Calu3 (cell line): ENCODE measurements at regions not wholly inside any gene's neighbourhood (a gene's known extent, or its start where the extent isn't known, plus 50 kb on each side); places are given as distances from the start of the nearest gene placed in this dataset.
"Not testable (repeated sequence)": the region's sequence is repeated elsewhere in the genome, so short reads cannot be mapped to it uniquely, and the experiment has no call there.

Source experiments
- BruUV-seq: library from RNA; stranded (reverse); fragments of 400-500 nt; replicated peaks from 2 replicates; lab custom pipeline; 2021; lab: Mats Ljungman, UMichigan
- CTCF ChIA-PET: fragments of 300-600 bp; sonication (Branson Sonifier 250); formaldehyde crosslinking; loops from one replicate; lab custom pipeline; 2022; ENCODE audit warnings: antibody characterized with exemption; lab: Charles Lee
- DNase-seq: peaks from one replicate; pipeline ENCODE4 v3.0.0; 2022
- H3K27ac Mint-ChIP-seq: one replicate; pipeline ENCODE4 v1.8.0; 2022; ENCODE audit warnings: mixed read lengths; ENCODE audit not compliant: unreplicated experiment
- H3K27me3 Mint-ChIP-seq: one replicate; pipeline ENCODE4 v1.8.0; 2022; ENCODE audit warnings: mixed read lengths; ENCODE audit not compliant: unreplicated experiment
- H3K36me3 Mint-ChIP-seq: one replicate; pipeline ENCODE4 v1.8.0; 2022; ENCODE audit warnings: mild to moderate bottlenecking, moderate library complexity, mixed read lengths; ENCODE audit not compliant: insufficient read depth, unreplicated experiment
- H3K4me1 Mint-ChIP-seq: one replicate; pipeline ENCODE4 v1.8.0; 2022; ENCODE audit warnings: mild to moderate bottlenecking, low read depth, mixed read lengths; ENCODE audit not compliant: unreplicated experiment
- H3K4me3 Mint-ChIP-seq: one replicate; pipeline ENCODE4 v1.8.0; 2022; ENCODE audit warnings: mild to moderate bottlenecking, low read depth, moderate library complexity, mixed read lengths; ENCODE audit not compliant: unreplicated experiment
- H3K9me3 Mint-ChIP-seq: one replicate; pipeline ENCODE4 v1.8.0; 2022; ENCODE audit warnings: low read depth, mixed read lengths; ENCODE audit not compliant: unreplicated experiment
- intact Hi-C: fragments of 100-400 bp; cut with micrococcal nuclease; formaldehyde crosslinking; loops from one replicate; pipeline ENCODE4 v1.10.0; 2022; ENCODE audit not compliant: unreplicated experiment
- TF ChIP-seq, protein P1 (sequence below): fragments of 200-600 bp; IDR thresholded peaks from one replicate; pipeline ENCODE4 v1.8.0; 2022; ENCODE audit warnings: antibody characterized with exemption; ENCODE audit not compliant: unreplicated experiment

DNA sequence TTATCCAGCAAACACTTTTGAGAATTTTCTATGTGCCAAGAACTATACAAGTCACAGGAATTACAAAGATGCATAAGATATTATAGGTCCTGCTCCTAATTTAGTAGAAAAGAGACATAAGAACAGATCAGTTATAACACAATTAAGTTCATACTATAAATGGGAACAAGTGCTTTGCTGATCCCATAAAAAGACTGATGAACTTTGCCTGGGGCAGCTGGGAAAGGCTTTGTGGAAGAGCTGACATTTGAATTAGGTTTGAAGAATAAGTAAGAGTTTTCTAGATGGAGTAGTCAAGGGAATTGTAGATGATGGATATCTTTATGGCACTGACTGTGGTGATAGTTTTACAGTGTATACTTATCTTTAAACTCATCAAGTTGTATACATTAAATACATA is 76.5 kb downstream of the VCAM1 start:
- Mint-ChIP-seq H3K4me1 (peaks cover 8% of the 10 kb centered on the region), H3K4me3 (no peak overlapping the region), H3K27ac (no peak overlapping the region), H3K9me3 (no peaks in the 10 kb centered on the region), H3K36me3 (no peaks in the 10 kb centered on the region), H3K27me3 (no peaks in the 10 kb centered on the region)
- CTCF ChIA-PET, result interaction anchor here (1.0 kb wide), 1 partner anchor 31 kb away, joined by 3 read pairs; no protein-coding TSS in a partner anchor
- BruUV-seq, result no TSS peak
- DNase-seq, result no peak
- TF ChIP-seq, protein P1, sequence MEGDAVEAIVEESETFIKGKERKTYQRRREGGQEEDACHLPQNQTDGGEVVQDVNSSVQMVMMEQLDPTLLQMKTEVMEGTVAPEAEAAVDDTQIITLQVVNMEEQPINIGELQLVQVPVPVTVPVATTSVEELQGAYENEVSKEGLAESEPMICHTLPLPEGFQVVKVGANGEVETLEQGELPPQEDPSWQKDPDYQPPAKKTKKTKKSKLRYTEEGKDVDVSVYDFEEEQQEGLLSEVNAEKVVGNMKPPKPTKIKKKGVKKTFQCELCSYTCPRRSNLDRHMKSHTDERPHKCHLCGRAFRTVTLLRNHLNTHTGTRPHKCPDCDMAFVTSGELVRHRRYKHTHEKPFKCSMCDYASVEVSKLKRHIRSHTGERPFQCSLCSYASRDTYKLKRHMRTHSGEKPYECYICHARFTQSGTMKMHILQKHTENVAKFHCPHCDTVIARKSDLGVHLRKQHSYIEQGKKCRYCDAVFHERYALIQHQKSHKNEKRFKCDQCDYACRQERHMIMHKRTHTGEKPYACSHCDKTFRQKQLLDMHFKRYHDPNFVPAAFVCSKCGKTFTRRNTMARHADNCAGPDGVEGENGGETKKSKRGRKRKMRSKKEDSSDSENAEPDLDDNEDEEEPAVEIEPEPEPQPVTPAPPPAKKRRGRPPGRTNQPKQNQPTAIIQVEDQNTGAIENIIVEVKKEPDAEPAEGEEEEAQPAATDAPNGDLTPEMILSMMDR, result no peak
- intact Hi-C loops, result no loop called here

DNA sequence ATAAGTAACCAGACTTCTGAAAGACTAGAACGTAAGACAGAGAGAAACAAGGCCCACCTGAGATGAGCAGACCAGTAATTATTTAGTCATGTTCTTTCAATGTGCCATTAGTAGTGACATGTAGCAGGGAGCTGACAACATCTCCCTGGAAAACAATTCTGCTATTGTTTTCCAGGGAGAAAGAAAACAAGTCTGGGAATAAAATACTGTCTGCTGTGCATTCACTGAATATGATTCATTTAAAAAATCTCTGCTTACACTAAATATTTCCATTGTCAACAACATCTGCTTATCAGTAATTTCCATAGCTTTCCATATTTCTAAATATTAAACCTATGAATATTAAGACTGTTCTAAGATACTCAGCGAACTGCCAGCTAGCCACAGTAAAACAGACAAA is 80.0 kb downstream of the VCAM1 start:
- H3K36me3 Mint-ChIP-seq, result no peaks in the 10 kb centered on the region
- TF ChIP-seq, protein P1, result no peak
- intact Hi-C loops, result no loop called here
- no TSS peak for BruUV-seq
- no peak for DNase-seq
- H3K27me3 Mint-ChIP-seq, result no peaks in the 10 kb centered on the region
- peaks cover 8% of the 10 kb centered on the region for H3K4me1 Mint-ChIP-seq
- CTCF ChIA-PET, result no interaction called here
- no peak overlapping the region for H3K4me3 Mint-ChIP-seq
- H3K27ac Mint-ChIP-seq, result no peak overlapping the region
- no peaks in the 10 kb centered on the region for H3K9me3 Mint-ChIP-seq

DNA sequence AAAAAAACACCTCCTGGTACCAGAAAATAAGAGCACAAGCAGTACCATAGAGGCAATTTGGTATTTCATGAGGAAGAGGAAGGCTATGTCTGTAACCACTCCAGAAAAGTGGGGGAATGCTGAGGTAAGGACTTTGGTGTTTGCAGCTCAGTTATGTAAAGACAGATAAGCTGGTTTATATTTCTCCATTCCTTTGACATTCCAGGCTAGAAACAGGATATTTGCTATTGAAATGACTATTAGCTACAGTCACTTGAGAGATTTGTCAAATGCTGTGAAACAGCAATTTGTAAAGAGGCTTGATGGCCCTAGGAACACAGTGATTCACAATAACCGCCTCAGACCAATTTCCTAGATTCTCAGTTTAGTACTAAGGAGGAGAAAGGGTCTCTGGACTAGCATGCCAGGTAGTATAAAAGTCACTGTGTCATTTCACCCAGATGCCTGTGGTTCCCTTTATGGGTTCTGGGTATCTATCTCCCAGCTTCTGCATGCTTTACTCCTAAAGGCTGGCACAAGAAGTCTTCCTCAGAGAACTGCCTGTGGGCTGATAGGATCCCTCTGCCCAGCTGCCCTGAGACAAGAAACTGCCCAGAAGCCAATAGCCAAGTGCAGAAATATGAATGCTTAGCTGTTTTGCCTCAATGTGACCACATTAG is 80.5 kb downstream of the VCAM1 start:
- Mint-ChIP-seq H3K4me1 (peaks cover 8% of the 10 kb centered on the region), H3K4me3 (no peak overlapping the region), H3K27ac (no peak overlapping the region), H3K36me3 (no peaks in the 10 kb centered on the region), H3K27me3 (no peaks in the 10 kb centered on the region), H3K9me3 (no peaks in the 10 kb centered on the region)
- CTCF ChIA-PET, result no interaction called here
- intact Hi-C loops, result no loop called here
- DNase-seq, result no peak
- BruUV-seq, result no TSS peak
- TF ChIP-seq, protein P1, result no peak

DNA sequence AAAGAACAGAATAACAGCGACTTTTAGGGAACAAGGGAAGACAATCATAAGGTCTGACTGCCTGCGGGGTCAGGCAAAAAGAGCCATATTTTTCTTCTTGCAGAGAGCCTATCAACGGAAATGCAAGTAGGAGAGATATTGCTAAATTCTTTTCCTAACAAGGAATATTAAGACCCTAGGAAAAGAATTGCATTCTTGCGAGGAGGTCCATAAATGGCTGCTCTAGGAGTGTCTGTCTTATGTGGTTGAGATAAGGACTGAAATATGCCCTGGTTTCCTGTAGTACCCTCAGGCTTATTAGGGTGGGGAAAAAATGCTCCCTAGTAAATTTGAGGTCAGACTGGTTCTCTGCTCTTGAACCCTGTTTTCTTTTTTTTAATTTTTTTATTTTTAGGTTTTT is 81.7 kb downstream of the VCAM1 start:
- not testable (repeated sequence) for H3K9me3 Mint-ChIP-seq

DNA sequence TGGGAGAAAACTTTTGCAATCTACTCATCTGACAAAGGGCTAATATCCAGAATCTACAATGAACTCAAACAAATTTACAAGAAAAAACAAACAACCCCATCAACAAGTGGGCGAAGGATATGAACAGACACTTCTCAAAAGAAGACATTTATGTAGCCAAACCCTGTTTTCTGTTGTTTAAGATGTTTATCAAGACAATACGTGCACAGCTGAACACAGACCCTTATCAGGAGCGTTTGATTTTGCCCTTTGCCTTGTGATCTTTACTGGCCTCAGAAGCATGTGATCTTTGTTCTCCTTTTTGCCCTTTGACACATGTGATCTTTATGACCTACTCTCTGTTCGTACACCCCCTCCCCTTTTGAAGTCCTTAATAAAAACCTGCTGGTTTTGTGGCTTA is 83.7 kb downstream of the VCAM1 start:
- H3K36me3 Mint-ChIP-seq, CTCF ChIA-PET, H3K4me1 Mint-ChIP-seq, H3K9me3 Mint-ChIP-seq, BruUV-seq, H3K27ac Mint-ChIP-seq, H3K4me3 Mint-ChIP-seq, H3K27me3 Mint-ChIP-seq, DNase-seq, intact Hi-C loops: not testable (repeated sequence)

More for the DNA sequence above, 81.7 kb downstream of the VCAM1 start:
- H3K27me3 Mint-ChIP-seq, BruUV-seq, CTCF ChIA-PET, H3K27ac Mint-ChIP-seq, DNase-seq, H3K36me3 Mint-ChIP-seq, H3K4me3 Mint-ChIP-seq, H3K4me1 Mint-ChIP-seq, intact Hi-C loops: not testable (repeated sequence)
